Islet of Langerhans (tissue), 1 donor: ENCODE measurements at regions not wholly inside any gene's neighbourhood (a gene's known extent, or its start where the extent isn't known, plus 50 kb on each side); places are given as distances from the start of the nearest gene placed in this dataset.

Experiments used
- FAIRE-seq: peaks from one replicate; lab custom pipeline; 2011; peaks lifted over from hg19 to GRCh38; lab: Jason Lieb, UNC

DNA sequence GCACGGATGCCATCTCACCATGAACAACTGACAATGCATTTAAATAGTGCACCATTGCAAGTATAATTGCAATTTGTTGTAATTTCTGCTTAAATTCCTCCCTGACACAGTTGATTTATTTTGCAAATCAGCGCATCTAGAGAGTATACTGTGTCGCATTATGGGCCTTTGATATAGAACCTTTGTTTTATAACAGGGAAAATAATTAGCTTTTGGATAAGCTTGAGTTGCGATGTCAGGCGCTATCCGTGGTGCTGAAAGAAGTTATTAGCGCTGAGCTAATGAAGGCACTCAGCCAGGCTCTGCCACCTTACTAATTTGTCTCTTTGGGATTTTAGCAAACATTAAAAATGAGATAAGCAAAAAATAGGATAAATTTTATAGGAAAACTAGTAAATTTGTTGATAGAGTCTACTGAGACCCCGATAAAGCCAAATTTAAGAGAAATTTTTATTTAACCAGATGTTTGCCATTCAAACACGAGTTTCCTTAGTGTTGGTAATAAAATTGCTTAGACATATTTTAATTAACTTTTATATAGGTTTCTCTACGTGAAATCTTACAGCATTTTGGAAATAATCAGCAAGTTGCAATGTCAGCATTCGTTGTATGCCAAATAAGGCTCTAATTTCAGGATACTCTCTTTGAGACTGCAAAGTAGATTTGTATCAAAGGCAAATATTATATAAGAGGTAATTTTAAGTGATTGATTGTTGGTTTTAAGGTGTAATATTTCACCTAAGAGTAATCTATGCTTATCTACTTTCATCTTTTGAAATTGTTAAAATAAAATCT lies 355.5 kb downstream of the TLR4 start:
- no peak for FAIRE-seq

- no peak for FAIRE-seq
Observed at GRCh38 chr9:118083161-118083560, 379.0 kb downstream of the TLR4 start.

- FAIRE-seq, result no peak
Observed at GRCh38 chr9:118088090-118088489, 383.9 kb downstream of the TLR4 start.

DNA sequence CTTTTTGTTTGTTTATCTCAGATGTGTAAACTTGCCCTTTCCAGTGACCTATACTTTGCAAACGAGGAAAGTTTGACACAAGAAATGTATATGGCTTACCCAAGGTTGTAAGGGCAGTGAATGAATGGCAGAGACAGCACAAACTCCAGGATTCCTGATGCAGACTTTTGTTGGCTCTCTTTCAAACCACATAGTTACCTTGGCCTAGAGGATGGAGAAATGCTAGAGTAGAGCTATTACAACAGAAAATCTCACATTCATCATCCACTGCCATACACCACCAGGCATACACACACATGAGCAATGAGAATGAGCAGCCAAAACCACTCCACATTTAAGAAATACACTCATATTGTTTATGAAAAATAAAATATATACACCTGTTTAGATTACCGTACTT lies 387.0 kb downstream of the TLR4 start:
- no peak for FAIRE-seq

DNA sequence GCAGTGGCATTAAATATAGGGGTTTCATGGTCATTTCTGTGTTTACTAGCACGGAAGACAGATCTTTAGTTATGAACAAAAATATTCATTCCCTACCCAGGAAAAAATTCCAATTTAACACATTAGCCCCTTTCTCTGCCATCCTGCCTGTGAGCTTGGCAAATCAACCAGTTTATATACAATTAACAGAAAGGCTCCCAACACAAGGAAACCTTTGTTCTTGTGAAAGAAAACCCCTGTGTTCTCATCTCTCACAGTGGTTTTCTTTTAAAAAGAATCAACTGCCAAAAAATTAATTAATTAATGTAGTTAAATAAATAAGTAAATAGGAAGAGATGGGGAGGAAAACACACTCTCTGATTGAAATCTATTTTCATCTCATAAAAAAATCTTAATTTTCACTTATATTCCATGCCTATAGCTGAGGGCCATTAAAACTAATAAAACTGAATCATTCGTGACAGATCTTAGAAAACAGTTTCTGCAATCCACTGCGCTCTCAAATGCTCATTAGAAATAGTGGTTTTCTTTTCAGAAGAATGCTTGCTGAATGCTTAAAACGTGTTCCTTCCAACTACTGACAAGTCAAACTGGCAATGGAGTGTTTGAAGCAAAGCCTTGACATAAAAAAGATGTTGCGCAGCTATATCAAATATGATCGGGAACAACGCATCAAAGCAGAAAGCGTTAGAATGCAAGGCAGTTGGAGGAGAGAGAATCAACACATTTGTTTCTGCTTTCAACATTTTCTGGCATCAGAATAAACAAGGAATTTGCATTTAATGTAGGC lies 387.7 kb downstream of the TLR4 start:
- no peak for FAIRE-seq

DNA sequence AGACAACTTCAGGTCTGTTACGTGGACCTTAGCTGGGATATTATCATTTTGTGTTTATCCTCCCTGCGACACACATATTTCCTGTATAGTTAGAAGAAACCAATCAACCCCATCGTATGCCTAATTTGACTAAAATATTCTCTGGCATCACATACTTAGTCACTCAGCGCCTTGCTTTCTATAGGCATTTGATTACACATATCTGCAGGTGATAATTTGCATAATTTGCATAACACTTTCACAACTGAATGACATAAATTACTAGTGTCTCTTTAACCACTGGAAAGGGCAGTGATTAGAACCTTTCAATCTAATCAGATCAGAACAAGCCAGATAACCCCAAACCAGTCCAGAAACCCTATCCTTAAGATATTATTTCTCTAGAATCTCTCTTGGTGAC lies 390.2 kb downstream of the TLR4 start:
- no peak for FAIRE-seq

DNA sequence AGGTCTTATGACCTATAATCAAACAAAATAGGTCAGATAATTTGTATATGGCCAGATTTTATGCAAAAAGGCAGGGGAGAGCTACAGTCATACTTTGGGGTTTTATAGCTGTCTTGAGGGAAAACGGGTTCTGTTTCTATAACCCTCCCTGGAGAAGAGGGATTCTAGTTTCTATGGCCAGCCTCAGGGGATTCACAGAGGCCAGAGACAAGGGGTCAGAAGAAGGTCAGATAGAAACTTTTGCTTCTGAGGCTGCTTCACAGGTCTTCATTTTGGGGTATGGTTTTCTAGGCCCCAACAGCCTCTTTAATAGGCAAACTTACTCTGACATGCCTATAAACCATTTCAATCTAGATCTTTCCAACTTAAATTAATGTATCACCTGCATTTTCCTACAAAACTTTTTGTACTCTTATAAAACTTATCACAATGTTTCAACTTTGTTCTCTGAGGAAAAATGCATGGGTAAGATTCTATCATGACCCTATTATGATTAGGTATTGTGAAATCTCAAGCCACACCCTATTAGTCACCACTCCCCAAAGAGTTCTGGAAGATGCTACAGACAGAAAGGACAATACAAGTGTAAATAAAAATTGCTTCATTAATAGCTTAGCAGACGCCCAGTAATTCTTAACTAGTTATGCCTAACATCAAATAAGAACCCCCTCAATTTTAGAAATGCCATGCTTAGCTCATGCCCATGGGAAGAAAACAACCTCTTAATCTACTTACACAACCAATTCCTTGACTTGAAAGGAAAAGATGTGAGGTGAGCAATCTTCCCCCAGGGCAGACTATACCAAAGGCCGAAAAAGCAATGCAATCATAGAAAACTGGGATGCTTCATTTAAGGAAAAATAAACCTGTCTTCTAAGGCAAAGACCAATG lies 396.6 kb downstream of the TLR4 start:
- no peak for FAIRE-seq

GRCh38 chr9:118104363-118104762 lies 400.2 kb downstream of the TLR4 start:
- FAIRE-seq, result no peak

DNA sequence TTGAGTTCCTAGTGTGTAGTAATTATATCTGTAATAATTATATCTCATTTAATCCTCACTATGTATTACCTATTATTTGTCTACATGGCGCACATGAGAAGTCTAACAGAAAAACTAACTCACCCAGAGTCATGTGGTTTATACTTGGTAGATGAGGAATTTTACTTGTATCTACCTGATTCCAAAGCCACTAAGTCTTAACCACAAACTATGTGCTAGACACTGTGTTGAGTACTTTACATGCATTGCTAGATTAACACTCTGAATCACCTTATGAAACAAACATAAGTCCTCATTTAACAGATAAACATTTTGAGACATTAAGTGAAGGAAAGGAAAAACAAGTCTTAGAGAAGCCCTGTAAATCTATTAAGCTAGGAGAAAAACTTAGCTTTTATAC lies 404.8 kb downstream of the TLR4 start:
- no peak for FAIRE-seq

- FAIRE-seq, result no peak
Observed at GRCh38 chr9:118109542-118109941, 405.3 kb downstream of the TLR4 start.

- FAIRE-seq, result no peak
Observed at GRCh38 chr9:118121361-118121760, 417.2 kb downstream of the TLR4 start.

DNA sequence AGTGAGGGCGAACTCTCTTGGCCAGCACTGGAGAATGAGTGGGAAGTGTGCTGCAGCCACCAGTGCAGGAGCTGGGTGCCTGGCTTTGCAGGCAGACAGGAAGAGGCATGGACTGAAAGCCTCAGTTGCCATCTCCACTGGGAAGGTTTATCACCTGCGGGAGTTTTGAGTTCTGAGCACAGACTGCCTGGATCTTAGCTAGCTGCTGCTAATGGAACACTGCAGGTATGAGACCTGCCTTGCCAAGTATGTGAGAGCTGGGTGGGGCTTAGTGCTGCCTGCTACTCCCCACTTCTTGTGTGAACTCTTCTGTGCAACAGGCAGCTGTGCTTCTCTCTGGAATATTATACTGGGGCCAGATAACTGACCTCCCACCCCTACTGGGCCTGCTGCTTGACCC lies 424.1 kb downstream of the TLR4 start:
- no peak for FAIRE-seq

DNA sequence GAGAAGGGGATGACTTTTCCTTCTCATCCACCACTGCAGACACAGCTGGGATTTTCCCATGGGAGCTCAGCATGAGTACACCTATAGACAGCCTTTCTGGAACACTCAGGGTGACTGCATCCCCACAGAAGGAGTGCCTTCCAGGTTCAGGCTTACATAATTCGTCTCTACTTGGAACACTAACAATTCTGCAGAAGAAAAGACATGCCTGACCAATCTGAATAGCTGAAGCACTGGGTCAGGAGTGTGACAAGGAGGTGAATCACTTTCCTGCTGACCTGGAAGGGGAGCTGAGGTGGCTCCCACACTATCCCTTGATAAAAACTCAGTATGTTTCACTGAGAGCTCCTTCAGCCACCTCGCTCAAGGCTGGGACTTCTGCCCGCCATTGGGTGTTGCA lies 425.3 kb downstream of the TLR4 start:
- no peak for FAIRE-seq

DNA sequence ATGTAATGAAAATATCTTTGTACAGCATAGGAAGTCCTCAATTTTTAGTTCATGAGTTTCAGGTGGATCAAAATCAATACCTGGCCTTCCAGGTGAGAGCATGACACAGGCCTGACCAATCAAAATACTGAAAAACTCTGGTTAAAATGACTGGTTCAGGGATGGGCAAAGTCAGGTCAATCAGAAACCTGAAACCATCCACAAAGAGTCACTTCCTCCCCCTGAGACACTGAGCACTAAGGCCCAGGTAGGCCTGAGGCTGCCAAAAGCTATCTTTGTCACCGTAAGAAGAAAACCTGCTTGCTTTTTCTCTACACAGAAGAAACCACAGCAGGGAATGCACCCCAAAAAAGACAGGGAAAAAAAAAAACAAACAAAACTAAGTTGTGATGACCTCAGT lies 444.8 kb downstream of the TLR4 start:
- no peak for FAIRE-seq

- no peak for FAIRE-seq
Observed at GRCh38 chr9:118156846-118157245, 452.6 kb downstream of the TLR4 start.

DNA sequence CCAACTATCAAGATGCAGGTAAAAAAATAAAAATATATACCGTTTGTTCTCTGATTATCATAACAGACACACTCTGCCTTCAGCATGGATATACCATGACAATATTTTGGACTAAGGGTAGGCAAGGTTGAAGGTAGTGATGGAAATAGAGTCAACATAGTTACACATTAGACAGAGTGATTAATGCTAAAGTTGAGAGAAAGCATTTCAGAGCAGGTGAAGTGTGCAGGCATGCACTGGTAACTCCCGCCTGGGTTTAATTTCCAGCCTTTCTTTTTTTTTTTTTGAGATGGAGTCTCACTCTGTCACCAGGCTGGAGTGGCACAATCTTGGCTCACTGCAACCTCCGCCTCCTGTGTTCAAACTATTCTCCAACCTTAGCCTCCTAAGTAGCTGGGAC lies 458.5 kb downstream of the TLR4 start:
- no peak for FAIRE-seq

GRCh38 chr9:118163751-118164150 lies 459.5 kb downstream of the TLR4 start:
- no peak for FAIRE-seq

DNA sequence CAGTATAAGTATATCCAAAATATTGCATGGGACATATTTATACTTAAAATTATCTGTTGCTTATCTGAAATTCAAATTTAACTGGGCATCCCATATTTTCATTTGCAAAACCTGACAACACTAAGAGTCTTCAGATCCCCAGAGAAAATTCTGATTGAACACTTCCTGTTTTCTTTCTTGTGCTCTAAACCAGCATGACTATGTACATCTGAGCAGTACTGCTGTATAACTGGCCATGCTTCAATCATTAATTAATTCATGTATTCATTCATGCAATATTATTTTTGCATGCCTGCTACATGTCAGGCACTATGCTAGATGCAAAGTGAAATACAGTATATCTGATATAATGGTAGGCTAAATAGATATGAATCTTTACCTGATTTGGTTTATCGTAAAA lies 461.2 kb downstream of the TLR4 start:
- no peak for FAIRE-seq

DNA sequence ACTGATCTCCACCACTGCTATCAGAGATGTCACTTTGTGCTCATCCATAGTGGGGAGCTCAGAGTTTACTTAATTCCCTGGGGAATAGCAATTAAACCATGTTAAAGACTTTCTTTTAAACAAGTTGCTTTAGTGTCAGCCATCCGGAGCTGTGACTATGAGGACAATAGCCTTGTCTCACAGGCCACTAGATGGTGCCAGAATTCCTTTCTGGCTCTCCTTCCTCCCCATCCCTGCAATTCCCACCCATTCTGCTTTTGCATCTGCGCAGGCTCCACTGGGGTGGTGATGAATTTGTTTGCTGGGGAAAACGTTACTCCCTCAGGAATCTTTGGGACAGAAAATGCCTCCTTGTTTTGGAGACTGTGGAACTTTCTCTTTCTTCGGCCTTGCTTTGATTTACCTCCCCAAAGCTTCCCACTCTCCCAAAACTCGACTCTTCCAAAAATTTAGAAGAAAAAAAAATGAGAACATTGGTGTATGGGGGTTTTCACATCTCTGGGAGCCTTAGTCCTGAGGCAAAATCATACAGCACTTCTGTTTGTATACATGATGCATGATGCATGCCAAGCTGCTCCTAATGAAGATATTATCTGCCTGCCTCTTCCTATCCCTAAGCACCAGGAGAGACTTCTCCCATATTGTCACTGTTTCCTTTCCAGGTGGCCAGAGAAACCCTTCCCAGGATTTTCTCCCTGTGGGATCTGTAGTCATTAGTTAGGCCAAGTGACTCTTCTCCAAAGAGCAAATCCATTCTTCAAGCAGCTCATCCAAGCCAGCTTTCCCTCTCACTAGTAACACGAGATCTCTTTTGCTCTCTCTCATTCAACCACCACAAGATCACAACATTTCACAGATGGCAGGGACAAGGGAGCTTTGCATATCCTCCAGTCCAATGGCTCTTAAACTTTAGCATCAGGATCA lies 466.1 kb downstream of the TLR4 start:
- FAIRE-seq, result no peak

DNA sequence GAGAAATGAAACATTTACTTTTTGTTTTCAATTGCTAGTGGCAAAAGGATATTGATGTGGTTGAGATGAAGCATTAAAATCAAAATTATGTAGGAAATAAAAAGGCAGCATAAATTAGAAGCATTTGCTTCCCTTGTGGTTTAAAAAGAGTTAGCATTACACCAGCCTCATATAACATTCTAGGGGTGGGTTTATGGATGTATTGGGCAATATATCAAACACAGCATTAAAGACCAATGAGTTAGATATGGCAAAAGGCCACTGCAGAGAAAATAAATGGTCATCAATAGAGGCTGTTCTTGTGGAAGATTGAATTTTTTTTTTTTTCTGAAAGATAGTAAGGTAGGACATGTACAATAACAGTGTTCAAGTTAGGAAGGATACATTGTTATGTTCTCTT lies 473.0 kb downstream of the TLR4 start:
- no peak for FAIRE-seq

DNA sequence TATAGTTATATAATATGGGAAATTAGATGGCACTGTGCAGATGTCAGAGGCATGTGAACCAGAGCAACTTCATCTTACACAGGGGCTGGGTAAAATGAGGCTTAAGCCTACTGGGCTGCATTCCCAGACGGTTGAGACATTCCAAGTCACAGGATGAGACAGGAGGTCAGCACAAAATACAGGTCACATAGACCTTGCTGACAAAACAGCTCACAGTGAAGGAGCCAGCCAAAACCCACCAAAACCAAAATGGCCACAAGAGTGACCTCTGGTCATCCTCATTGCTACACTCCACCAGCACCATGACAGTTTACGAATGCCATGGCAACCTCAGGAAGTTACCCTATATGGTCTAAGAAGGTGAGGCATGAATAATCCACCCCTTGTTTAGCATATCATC lies 479.4 kb downstream of the TLR4 start:
- FAIRE-seq, result no peak

DNA sequence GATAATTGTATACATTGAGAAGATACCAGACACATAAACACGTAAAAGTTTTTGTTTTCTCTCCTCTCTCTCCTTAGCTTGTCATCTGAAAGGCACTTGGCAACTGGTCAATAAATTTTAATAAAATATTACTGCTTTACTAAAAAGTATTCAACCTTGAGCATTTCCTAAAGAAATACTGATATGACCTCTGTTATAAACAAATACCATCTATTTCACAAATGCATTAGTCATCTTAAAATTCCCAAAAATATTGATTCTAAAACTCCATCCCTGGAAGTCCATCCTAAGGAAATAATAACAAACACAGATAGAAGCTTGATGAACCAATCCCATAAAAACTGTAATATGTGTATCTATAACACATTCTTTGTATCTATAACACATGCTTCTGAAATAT lies 483.2 kb downstream of the TLR4 start:
- FAIRE-seq, result no peak
